IMR-90 (cell line): ENCODE measurements at regions not wholly inside any gene's neighbourhood (a gene's known extent, or its start where the extent isn't known, plus 50 kb on each side); places are given as distances from the start of the nearest gene placed in this dataset.

Experiments used
- ATAC-seq: fragments of 200-7000 bp; cut with Tn5 transposase; 2 replicates; pipeline ENCODE4 v1.9.1; 2020; ENCODE audit warnings: low read depth, mild to moderate bottlenecking, moderate library complexity
- BruUV-seq: library from RNA; stranded (reverse); fragments of 400-500 nt; replicated peaks from 2 replicates; lab custom pipeline; 2021; lab: Mats Ljungman, UMichigan
- CTCF ChIA-PET: fragments of 300-600 bp; formaldehyde crosslinking; extraction: SDS; loops from one replicate; lab custom pipeline; 2021; ENCODE audit warnings: antibody characterized with exemption; lab: Yijun Ruan, JAX
- POLR2A ChIA-PET: fragments of 300-600 bp; sonication (Branson Sonifier 250); formaldehyde crosslinking; loops from one replicate; lab custom pipeline; 2022; ENCODE audit warnings: antibody characterized with exemption; ENCODE audit not compliant: unreplicated experiment; lab: Charles Lee
- DNase-seq: peaks from one replicate; pipeline ENCODE4 v3.0.0; 2013
- H2AFZ ChIP-seq: replicated peaks from 2 replicates; pipeline ENCODE3; 2013; ENCODE audit warnings: low read length, mild to moderate bottlenecking; ENCODE audit not compliant: poor library complexity
- H2AK5ac ChIP-seq: 2 replicates; pipeline ENCODE4 v1.6.1; 2013; ENCODE audit warnings: low read depth, low read length, inconsistent platforms
- H2AK9ac ChIP-seq: replicated peaks from 2 replicates; pipeline ENCODE3; 2013; ENCODE audit warnings: mild to moderate bottlenecking, low read depth, low read length, moderate library complexity; ENCODE audit not compliant: poor library complexity
- H2BK120ac ChIP-seq: 2 replicates; pipeline ENCODE4 v1.6.1; 2013; ENCODE audit warnings: low read depth, low read length, inconsistent platforms
- H2BK15ac ChIP-seq: 3 replicates; pipeline ENCODE4 v1.6.1; 2013; ENCODE audit warnings: low read depth, low read length, inconsistent platforms
- H2BK20ac ChIP-seq: 2 replicates; pipeline ENCODE4 v1.6.1; 2013; ENCODE audit warnings: low read depth, mild to moderate bottlenecking, inconsistent platforms, low read length, moderate library complexity
- H2BK5ac ChIP-seq: 2 replicates; pipeline ENCODE4 v1.6.1; 2013; ENCODE audit warnings: mild to moderate bottlenecking, low read depth, low read length, inconsistent platforms; ENCODE audit not compliant: poor library complexity, severe bottlenecking
- H3K14ac ChIP-seq: replicated peaks from 2 replicates; pipeline ENCODE4 v1.6.1; 2013; ENCODE audit warnings: low read depth, low read length, inconsistent platforms
- H3K18ac ChIP-seq: 2 replicates; pipeline ENCODE4 v1.6.1; 2013; ENCODE audit warnings: low read depth, low read length, control low read depth
- H3K23ac ChIP-seq: 2 replicates; pipeline ENCODE4 v1.6.1; 2013; ENCODE audit warnings: low read depth, low read length, inconsistent platforms
- H3K27ac ChIP-seq: 2 replicates; pipeline ENCODE4 v1.5.1; 2013; ENCODE audit warnings: mild to moderate bottlenecking, control low read depth, low read length; ENCODE audit not compliant: insufficient read depth
- H3K27me3 ChIP-seq: 2 replicates; pipeline ENCODE4 v1.6.1; 2013; ENCODE audit warnings: low read length; ENCODE audit not compliant: control insufficient read depth, insufficient read depth
- H3K36me3 ChIP-seq: 2 replicates; pipeline ENCODE4 v1.6.1; 2013; ENCODE audit warnings: low read length, mixed read lengths; ENCODE audit not compliant: control insufficient read depth, insufficient read depth
- H3K4ac ChIP-seq: 2 replicates; pipeline ENCODE4 v1.6.1; 2013; ENCODE audit warnings: low read depth, low read length, inconsistent platforms
- H3K4me1 ChIP-seq: 2 replicates; pipeline ENCODE4 v1.6.1; 2013; ENCODE audit warnings: low read length, mixed read lengths; ENCODE audit not compliant: control insufficient read depth, insufficient read depth
- H3K4me2 ChIP-seq: 2 replicates; pipeline ENCODE4 v1.6.1; 2013; ENCODE audit warnings: low read depth, mild to moderate bottlenecking, control low read depth, low read length, moderate library complexity
- H3K4me3 ChIP-seq: 2 replicates; pipeline ENCODE4 v1.5.1; 2013; ENCODE audit warnings: low read depth, mild to moderate bottlenecking, control low read depth, low read length, moderate library complexity; ENCODE audit not compliant: insufficient read depth
- H3K56ac ChIP-seq: 2 replicates; pipeline ENCODE4 v1.6.1; 2013; ENCODE audit warnings: low read length, inconsistent platforms; ENCODE audit not compliant: insufficient read depth; ENCODE audit errors: extremely low read depth
- H3K79me1 ChIP-seq, 2 experiments: 2 replicates each; pipeline ENCODE4 v1.6.1; 2013; ENCODE audit warnings: low read length in 2 of 2, inconsistent platforms in 1 of 2, low read depth in 1 of 2
- H3K9ac ChIP-seq: 2 replicates; pipeline ENCODE4 v1.6.1; 2013; ENCODE audit warnings: low read depth, low read length, control low read depth
- H3K9me1 ChIP-seq: 2 replicates; pipeline ENCODE4 v1.6.1; 2013; ENCODE audit warnings: low read length, inconsistent platforms; ENCODE audit not compliant: insufficient read depth
- H3K9me3 ChIP-seq: 2 replicates; pipeline ENCODE4 v1.6.1; 2013; ENCODE audit warnings: low read length; ENCODE audit not compliant: control insufficient read depth, insufficient read depth
- H4K20me1 ChIP-seq: 2 replicates; pipeline ENCODE4 v1.6.1; 2013; ENCODE audit warnings: low read length, inconsistent platforms; ENCODE audit not compliant: insufficient read depth
- H4K5ac ChIP-seq: 2 replicates; pipeline ENCODE4 v1.6.1; 2013; ENCODE audit warnings: mild to moderate bottlenecking, low read depth, low read length, control low read depth
- H4K8ac ChIP-seq, 2 experiments: 2 replicates each; pipeline ENCODE4 v1.6.1; 2013; ENCODE audit warnings: low read depth in 2 of 2, low read length in 2 of 2, control low read depth in 1 of 2, inconsistent platforms in 1 of 2
- H4K91ac ChIP-seq: 2 replicates; pipeline ENCODE4 v1.6.1; 2013; ENCODE audit warnings: low read depth, low read length, inconsistent platforms; ENCODE audit not compliant: insufficient read depth
- FOS ChIP-seq: fragments of 150-350 bp; IDR thresholded peaks from 2 replicates; pipeline ENCODE4 v1.6.1; 2016; ENCODE audit warnings: low read depth, low read length
- MAFK ChIP-seq: IDR thresholded peaks from 2 replicates; pipeline ENCODE4 v1.6.1; 2012; ENCODE audit warnings: low read depth, low read length, improper control_type of control experiment
- MAZ ChIP-seq: IDR thresholded peaks from 2 replicates; pipeline ENCODE4 v1.6.1; 2012; ENCODE audit warnings: low read depth, mild to moderate bottlenecking, low read length, improper control_type of control experiment, moderate library complexity, borderline replicate concordance
- MXI1 ChIP-seq: IDR thresholded peaks from 2 replicates; pipeline ENCODE4 v1.6.1; 2012; ENCODE audit warnings: low read depth, mild to moderate bottlenecking, low read length, moderate library complexity, borderline replicate concordance
- USF2 ChIP-seq: fragments of 150-350 bp; IDR thresholded peaks from 2 replicates; pipeline ENCODE4 v1.6.1; 2017; ENCODE audit warnings: mild to moderate bottlenecking, antibody characterized with exemption, low read length, low read depth
- WGBS, 2 experiments: methylation state at CpG; one replicate each; pipeline versions ENCODE4 v1.1.5 to v1.1.7; 2013; ENCODE audit warnings: missing lambda C conversion rate in 2 of 2; ENCODE audit not compliant: insufficient read length in 1 of 2; ENCODE audit errors: extremely low coverage in 2 of 2; 5-methylcytosine and 5-hydroxymethylcytosine counted together
- dilution Hi-C: fragments of 300-500 bp; cut with HindIII; formaldehyde crosslinking; loops from one replicate; pipeline ENCODE4 v1.14.3; 2018; ENCODE audit warnings: low sequenced_read_pairs; ENCODE audit not compliant: unreplicated experiment
- in situ Hi-C: fragments of 300-500 bp; cut with MboI; formaldehyde crosslinking; loops from 3 replicates; pipeline ENCODE4 v1.14.3; 2019; ENCODE audit warnings: low sequenced_read_pairs, inconsistent platforms, mixed read lengths
- intact Hi-C: fragments of 100-400 bp; cut with micrococcal nuclease; formaldehyde crosslinking; loops from 2 replicates; pipeline ENCODE4 v1.10.0; 2022

GRCh38 chr6:86273936-86274335 lies 631.2 kb upstream of the SYNCRIP start:
- Histone ChIP-seq H3K36me3 (no peaks in the 10 kb centered on the region), H3K4me2 (no peak overlapping the region), H3K27ac (no peak overlapping the region), H2BK5ac (no peak overlapping the region), H3K14ac (no peak overlapping the region), H3K27me3 (no peaks in the 10 kb centered on the region), H3K56ac (no peak overlapping the region), H3K23ac (no peak overlapping the region), H4K8ac (no peak overlapping the region), H3K9ac (no peak overlapping the region), H2BK15ac (no peak overlapping the region), H3K79me1 (no peaks in the 10 kb centered on the region), H4K20me1 (no peaks in the 10 kb centered on the region), H2AK9ac (no peak overlapping the region), H3K9me3 (peaks cover 10% of the 10 kb centered on the region; the same call in 1 of the 2 replicates), H4K5ac (no peak overlapping the region), H4K91ac (no peak overlapping the region), H3K4ac (no peak overlapping the region), H3K4me3 (no peak overlapping the region), H2BK20ac (no peak overlapping the region), H3K9me1 (no peaks in the 10 kb centered on the region), H3K4me1 (no peaks in the 10 kb centered on the region), H3K18ac (no peak overlapping the region), H2AFZ (no peak overlapping the region), H2AK5ac (no peak overlapping the region), H2BK120ac (no peak overlapping the region)
- TF ChIP-seq MXI1 (no peak), FOS (no peak), MAFK (no peak), USF2 (no peak), MAZ (no peak)
- in situ Hi-C loops (no loop called here), dilution Hi-C loops (no loop called here), intact Hi-C loops (no loop called here)
- WGBS, 2 experiments = no CpG with 5 or more reads among the region's 2 CpGs
- CTCF ChIA-PET = no interaction called here
- DNase-seq (no peak), ATAC-seq (no peak)
- no TSS peak for BruUV-seq
- POLR2A ChIA-PET = no interaction called here
